ENCODE measurements at regions not wholly inside any gene's neighbourhood (a gene's known extent, or its start where the extent isn't known, plus 50 kb on each side); places are given as distances from the start of the nearest gene placed in this dataset.

GRCh38 chr12:110998971-110999370 lies 78.6 kb upstream of the MYL2 start:
- FAIRE-seq: no peak
- POLR2A ChIA-PET: no interaction called here
- no peak overlapping the region for H3K4me2 ChIP-seq
- no peak overlapping the region for H3K4me3 ChIP-seq
- TF ChIP-seq ZFP36 (IDR thresholded peaks at IDR 0.05; ENCODE audit: borderline replicate concordance, partially characterized antibody): no peak
- TF ChIP-seq, protein P1, sequence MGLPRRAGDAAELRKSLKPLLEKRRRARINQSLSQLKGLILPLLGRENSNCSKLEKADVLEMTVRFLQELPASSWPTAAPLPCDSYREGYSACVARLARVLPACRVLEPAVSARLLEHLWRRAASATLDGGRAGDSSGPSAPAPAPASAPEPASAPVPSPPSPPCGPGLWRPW (IDR thresholded peaks at IDR 0.05): no peak
- TF ChIP-seq HOXA7 (CRISPR knock-in tag; IDR thresholded peaks at IDR 0.05): no peak
- no peak for TF ChIP-seq EHF (CRISPR knock-in tag; IDR thresholded peaks at IDR 0.05)
- no peak for TF ChIP-seq NFE2L2 (conservative IDR thresholded peaks at IDR 0.05; ENCODE audit: low read length)
- TF ChIP-seq, protein P2, sequence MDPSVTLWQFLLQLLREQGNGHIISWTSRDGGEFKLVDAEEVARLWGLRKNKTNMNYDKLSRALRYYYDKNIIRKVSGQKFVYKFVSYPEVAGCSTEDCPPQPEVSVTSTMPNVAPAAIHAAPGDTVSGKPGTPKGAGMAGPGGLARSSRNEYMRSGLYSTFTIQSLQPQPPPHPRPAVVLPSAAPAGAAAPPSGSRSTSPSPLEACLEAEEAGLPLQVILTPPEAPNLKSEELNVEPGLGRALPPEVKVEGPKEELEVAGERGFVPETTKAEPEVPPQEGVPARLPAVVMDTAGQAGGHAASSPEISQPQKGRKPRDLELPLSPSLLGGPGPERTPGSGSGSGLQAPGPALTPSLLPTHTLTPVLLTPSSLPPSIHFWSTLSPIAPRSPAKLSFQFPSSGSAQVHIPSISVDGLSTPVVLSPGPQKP (IDR thresholded peaks at IDR 0.05; ENCODE audit: low read depth, low read length): no peak
- TF ChIP-seq POLR2AphosphoS2 (conservative IDR thresholded peaks at IDR 0.05; ENCODE audit: low read length): no peak
- TF ChIP-seq HMGXB4 (CRISPR knock-in tag; IDR thresholded peaks at IDR 0.05; ENCODE audit: borderline replicate concordance): no peak
- no peak for TF ChIP-seq TFCP2L1 (CRISPR knock-in tag; IDR thresholded peaks at IDR 0.05)
- no peak for TF ChIP-seq ZSCAN20 (CRISPR knock-in tag; IDR thresholded peaks at IDR 0.05)
- TF ChIP-seq BCL3 (IDR thresholded peaks at IDR 0.05): no peak
- CTCF ChIA-PET: no interaction called here
- no peaks in the 10 kb centered on the region for H3K4me1 ChIP-seq
- H3K27ac ChIP-seq: no peak overlapping the region
- DNase-seq (ENCODE audit: low read depth in 1 of 2, low spot score in 1 of 2): no peak
- WGBS (ENCODE audit: missing lambda C conversion rate): 8% methylated on average over 2 of the region's 2 CpGs
- H3K9me3 ChIP-seq: peaks cover 16% of the 10 kb centered on the region; the same call in 2 of the 3 replicates
- ATAC-seq: no peak

DNA sequence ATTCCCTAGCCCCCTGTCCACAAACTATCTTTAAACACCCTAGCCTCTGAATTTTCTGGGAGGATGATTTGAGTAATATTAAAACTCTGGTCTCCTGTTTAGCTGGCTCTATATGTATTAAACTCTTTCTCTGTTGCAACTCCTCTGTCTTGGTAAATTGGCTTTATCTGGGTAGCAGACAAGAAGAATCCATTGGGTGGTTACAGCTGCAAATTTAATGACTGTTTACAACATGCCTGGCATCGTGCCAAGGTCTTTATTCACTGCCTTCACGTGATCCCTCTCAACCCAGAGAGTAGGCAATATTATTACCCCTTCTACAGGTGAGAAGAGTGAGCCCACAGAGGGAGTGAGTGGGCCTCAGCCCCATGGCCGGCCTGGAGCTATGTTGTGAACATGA lies 77.8 kb upstream of the MYL2 start:
- TF ChIP-seq NFE2L2 (conservative IDR thresholded peaks at IDR 0.05; ENCODE audit: low read length): no peak
- H3K4me2 ChIP-seq: no peak overlapping the region
- H3K4me3 ChIP-seq: no peak overlapping the region
- no peak overlapping the region for H3K27ac ChIP-seq
- ChIA-PET POLR2A (no interaction called here), CTCF (interaction anchor here (0.6 to 1.5 kb wide), 4 partner anchors 8 to 277 kb away, joined by 3 to 4 read pairs (median 4); no protein-coding TSS in a partner anchor)
- no peak for FAIRE-seq
- H3K9me3 ChIP-seq: peaks cover 16% of the 10 kb centered on the region; the same call in 2 of the 3 replicates
- no peak for ATAC-seq
- no peaks in the 10 kb centered on the region for H3K4me1 ChIP-seq
- WGBS (ENCODE audit: missing lambda C conversion rate): 23% methylated on average over 3 of the region's 3 CpGs
- DNase-seq (ENCODE audit: low read depth in 1 of 2, low spot score in 1 of 2): no peak

GRCh38 chr12:110996415-110996814 lies 76.0 kb upstream of the MYL2 start:
- Histone ChIP-seq H3K4me1 (0 out of 3 replicates have a peak, but pooled peaks cover 3% of the 10 kb centered on the region), H3K4me3 (no peak overlapping the region), H3K4me2 (no peak overlapping the region), H3K27ac (no peak overlapping the region), H3K9me3 (peaks cover 16% of the 10 kb centered on the region; the same call in 2 of the 3 replicates)
- no peak for DNase-seq (ENCODE audit: low read depth in 1 of 2, low spot score in 1 of 2)
- 37% methylated on average over 5 of the region's 5 CpGs for WGBS (ENCODE audit: missing lambda C conversion rate)
- POLR2A ChIA-PET: no interaction called here
- no peak for FAIRE-seq
- CTCF ChIA-PET: interaction anchor here (1.0 to 1.1 kb wide), 2 partner anchors 27 to 37 kb away, joined by 3 read pairs; no protein-coding TSS in a partner anchor
- no peak for TF ChIP-seq USF2 (IDR thresholded peaks at IDR 0.05)
- TF ChIP-seq TFCP2L1 (CRISPR knock-in tag; IDR thresholded peaks at IDR 0.05): no peak
- no peak for TF ChIP-seq CEBPB (IDR thresholded peaks at IDR 0.05)
- TF ChIP-seq MAZ (IDR thresholded peaks at IDR 0.05; ENCODE audit: borderline replicate concordance, low read depth, low read length): no peak
- TF ChIP-seq FOSB (CRISPR knock-in tag; IDR thresholded peaks at IDR 0.05): no peak
- no peak for TF ChIP-seq HOXB5 (CRISPR knock-in tag; IDR thresholded peaks at IDR 0.05)
- ATAC-seq: no peak

Data from A549 (cell line).